GM21447 (cell line): ENCODE measurements at regions not wholly inside any gene's neighbourhood (a gene's known extent, or its start where the extent isn't known, plus 50 kb on each side); places are given as distances from the start of the nearest gene placed in this dataset.
"Not testable (repeated sequence)": the region's sequence is repeated elsewhere in the genome, so short reads cannot be mapped to it uniquely, and the experiment has no call there.

Experiments
- ATAC-seq: cut with Tn5 transposase; IDR thresholded peaks from one replicate; pipeline ENCODE4 v1.9.1; 2021; ENCODE audit not compliant: unreplicated experiment

- no peak for ATAC-seq
These were observed 130.2 kb upstream of the ATP2B1 start for GRCh38 chr12:89838833-89839232.

- ATAC-seq, result no peak
These were observed 127.4 kb upstream of the ATP2B1 start for GRCh38 chr12:89836026-89836425.

- no peak for ATAC-seq
These were observed 126.0 kb upstream of the ATP2B1 start for GRCh38 chr12:89834676-89835075.

- no peak for ATAC-seq
These were observed 125.0 kb upstream of the ATP2B1 start for GRCh38 chr12:89833337-89834252.

GRCh38 chr12:89832336-89832735 lies 123.7 kb upstream of the ATP2B1 start:
- ATAC-seq, result no peak

- ATAC-seq, result no peak
These were observed 122.9 kb upstream of the ATP2B1 start for GRCh38 chr12:89831310-89832095.

GRCh38 chr12:89829434-89829975 lies 120.9 kb upstream of the ATP2B1 start:
- ATAC-seq, result no peak

GRCh38 chr12:89828575-89828974 lies 119.9 kb upstream of the ATP2B1 start:
- no peak for ATAC-seq

- ATAC-seq, result no peak
These were observed 119.0 kb upstream of the ATP2B1 start for GRCh38 chr12:89827592-89827991.

GRCh38 chr12:89826468-89826867 lies 117.8 kb upstream of the ATP2B1 start:
- no peak for ATAC-seq

- ATAC-seq, result no peak
These were observed 117.2 kb upstream of the ATP2B1 start for GRCh38 chr12:89825591-89826449.

- ATAC-seq, result no peak
These were observed 116.2 kb upstream of the ATP2B1 start for GRCh38 chr12:89824822-89825221.

GRCh38 chr12:89822992-89823391 lies 114.4 kb upstream of the ATP2B1 start:
- not testable (repeated sequence) for ATAC-seq

GRCh38 chr12:89821896-89822295 lies 113.3 kb upstream of the ATP2B1 start:
- peak; percentile 68 for ATAC-seq

- no peak for ATAC-seq
These were observed 109.0 kb upstream of the ATP2B1 start for GRCh38 chr12:89817501-89818226.

- ATAC-seq, result no peak
These were observed 106.6 kb upstream of the ATP2B1 start for GRCh38 chr12:89815225-89815624.

GRCh38 chr12:89803412-89803811 lies 94.8 kb upstream of the ATP2B1 start:
- no peak for ATAC-seq

- ATAC-seq, result no peak
These were observed 92.6 kb upstream of the ATP2B1 start for GRCh38 chr12:89801284-89801683.

- ATAC-seq, result no peak
These were observed 91.8 kb upstream of the ATP2B1 start for GRCh38 chr12:89800435-89800834.

GRCh38 chr12:89799316-89799715 lies 90.7 kb upstream of the ATP2B1 start:
- ATAC-seq, result no peak
